ENCODE measurements at regions not wholly inside any gene's neighbourhood (a gene's known extent, or its start where the extent isn't known, plus 50 kb on each side); places are given as distances from the start of the nearest gene placed in this dataset.

- no peak overlapping the region for H2AFZ ChIP-seq
- H3K36me3 ChIP-seq (replicated peaks; ENCODE audit: insufficient read depth, low read depth) = no peaks in the 10 kb centered on the region
- no peak for TF ChIP-seq EZH2 (IDR thresholded peaks at IDR 0.05; ENCODE audit: borderline replicate concordance)
- TF ChIP-seq EZH2phosphoT487 (IDR thresholded peaks at IDR 0.05; ENCODE audit: low read depth, severe bottlenecking, unreplicated experiment) = no peak
- no peaks in the 10 kb centered on the region for H3K9me2 ChIP-seq (replicated peaks; ENCODE audit: insufficient read depth)
- no peak overlapping the region for H3K27ac ChIP-seq
- no peak for DNase-seq (ENCODE audit: low spot score)
- no peaks in the 10 kb centered on the region for H3K79me2 ChIP-seq
- no peaks in the 10 kb centered on the region for H3K4me1 ChIP-seq (ENCODE audit: insufficient read depth)
- no peak overlapping the region for H3K4me2 ChIP-seq
- no peak overlapping the region for H3K4me3 ChIP-seq
- H3K27me3 ChIP-seq = no peaks in the 10 kb centered on the region
- no peaks in the 10 kb centered on the region for H3K9me3 ChIP-seq (ENCODE audit: low read depth)
- no peaks in the 10 kb centered on the region for H4K20me1 ChIP-seq (ENCODE audit: insufficient read depth, poor library complexity, severe bottlenecking)
These were observed 1323.1 kb downstream of the ADGRL3 start for GRCh38 chr4:62523256-62523655.

GRCh38 chr4:62522273-62522672 lies 1322.1 kb downstream of the ADGRL3 start:
- Histone ChIP-seq H3K4me1 (ENCODE audit: insufficient read depth) (no peaks in the 10 kb centered on the region), H3K4me3 (no peak overlapping the region), H3K9me3 (ENCODE audit: low read depth) (no peaks in the 10 kb centered on the region), H3K36me3 (replicated peaks; ENCODE audit: insufficient read depth, low read depth) (no peaks in the 10 kb centered on the region), H2AFZ (no peak overlapping the region), H3K9me2 (replicated peaks; ENCODE audit: insufficient read depth) (no peaks in the 10 kb centered on the region), H3K79me2 (no peaks in the 10 kb centered on the region), H3K27me3 (no peaks in the 10 kb centered on the region), H4K20me1 (ENCODE audit: insufficient read depth, poor library complexity, severe bottlenecking) (no peaks in the 10 kb centered on the region), H3K27ac (no peak overlapping the region), H3K4me2 (no peak overlapping the region)
- DNase-seq (ENCODE audit: low spot score) = no peak
- 97% methylated on average over 11 of the region's 11 CpGs for WGBS (ENCODE audit: low lambda C conversion rate, missing lambda C conversion rate)
- TF ChIP-seq EZH2phosphoT487 (IDR thresholded peaks at IDR 0.05; ENCODE audit: low read depth, severe bottlenecking, unreplicated experiment) = no peak
- TF ChIP-seq CTCF (IDR thresholded peaks at IDR 0.05; ENCODE audit: poor library complexity) = no peak
- TF ChIP-seq EZH2 (IDR thresholded peaks at IDR 0.05; ENCODE audit: borderline replicate concordance) = no peak

GRCh38 chr4:62517716-62518115 lies 1317.6 kb downstream of the ADGRL3 start:
- Histone ChIP-seq H3K4me3 (no peak overlapping the region), H4K20me1 (ENCODE audit: insufficient read depth, poor library complexity, severe bottlenecking) (no peaks in the 10 kb centered on the region), H3K9me2 (replicated peaks; ENCODE audit: insufficient read depth) (no peaks in the 10 kb centered on the region), H3K9me3 (ENCODE audit: low read depth) (no peaks in the 10 kb centered on the region), H3K4me2 (no peak overlapping the region), H3K4me1 (ENCODE audit: insufficient read depth) (no peaks in the 10 kb centered on the region), H3K79me2 (no peaks in the 10 kb centered on the region), H3K27ac (no peak overlapping the region), H2AFZ (no peak overlapping the region), H3K36me3 (replicated peaks; ENCODE audit: insufficient read depth, low read depth) (no peaks in the 10 kb centered on the region), H3K27me3 (no peaks in the 10 kb centered on the region)
- WGBS (ENCODE audit: low lambda C conversion rate, missing lambda C conversion rate) = 78% methylated on average over 1 of the region's 1 CpG
- TF ChIP-seq EZH2phosphoT487 (IDR thresholded peaks at IDR 0.05; ENCODE audit: low read depth, severe bottlenecking, unreplicated experiment) = no peak
- no peak for TF ChIP-seq CTCF (IDR thresholded peaks at IDR 0.05; ENCODE audit: poor library complexity)
- no peak for DNase-seq (ENCODE audit: low spot score)

- Histone ChIP-seq H3K4me3 (no peak overlapping the region), H2AFZ (no peak overlapping the region), H3K9me3 (ENCODE audit: low read depth) (no peaks in the 10 kb centered on the region), H3K4me2 (no peak overlapping the region), H3K9me2 (replicated peaks; ENCODE audit: insufficient read depth) (no peaks in the 10 kb centered on the region), H4K20me1 (ENCODE audit: insufficient read depth, poor library complexity, severe bottlenecking) (no peaks in the 10 kb centered on the region), H3K36me3 (replicated peaks; ENCODE audit: insufficient read depth, low read depth) (no peaks in the 10 kb centered on the region), H3K79me2 (no peaks in the 10 kb centered on the region), H3K27ac (no peak overlapping the region), H3K4me1 (ENCODE audit: insufficient read depth) (no peaks in the 10 kb centered on the region), H3K27me3 (no peaks in the 10 kb centered on the region)
- no peak for DNase-seq (ENCODE audit: low spot score)
- no peak for TF ChIP-seq EZH2 (IDR thresholded peaks at IDR 0.05; ENCODE audit: borderline replicate concordance)
- TF ChIP-seq CTCF (IDR thresholded peaks at IDR 0.05; ENCODE audit: poor library complexity) = no peak
- no peak for TF ChIP-seq EZH2phosphoT487 (IDR thresholded peaks at IDR 0.05; ENCODE audit: low read depth, severe bottlenecking, unreplicated experiment)
- 84% methylated on average over 2 of the region's 2 CpGs for WGBS (ENCODE audit: low lambda C conversion rate, missing lambda C conversion rate)
These were observed 1313.2 kb downstream of the ADGRL3 start for GRCh38 chr4:62513306-62513705.
